Psoas muscle (tissue), 7 donors: ENCODE measurements at regions not wholly inside any gene's neighbourhood (a gene's known extent, or its start where the extent isn't known, plus 50 kb on each side); places are given as distances from the start of the nearest gene placed in this dataset.
A peak's percentile ranks its signal among the peaks of the same experiment; 100 is the strongest.

Experiments used
- ATAC-seq, 4 donors: fragments of 200-7000 bp; cut with Tn5 transposase; one replicate each; pipeline ENCODE4 v1.9.1; 2020; ENCODE audit warnings: moderate library complexity in 3 of 4, mild to moderate bottlenecking in 2 of 4
- DNase-seq, 2 donors: peaks; one replicate each; pipeline ENCODE4 v3.0.0-alpha.2; 2020
- H3K27ac ChIP-seq: fragments of 200-600 bp; one replicate; pipeline ENCODE4 v1.8.0; 2022
- H3K27me3 ChIP-seq, 3 donors: fragments of 200-600 bp in 1 of 3; one replicate each; pipeline versions ENCODE4 v1.6.1 to v1.8.0; 2013 to 2022; ENCODE audit warnings: low read length in 2 of 3, mild to moderate bottlenecking in 2 of 3, moderate library complexity in 1 of 3; ENCODE audit not compliant: insufficient read depth in 3 of 3
- H3K36me3 ChIP-seq, 2 donors: fragments of 200-600 bp in 1 of 2; one replicate each; pipeline versions ENCODE4 v1.6.1 to v1.8.0; 2013 to 2022; ENCODE audit warnings: low read depth in 1 of 2, mild to moderate bottlenecking in 1 of 2, moderate library complexity in 1 of 2; ENCODE audit not compliant: insufficient read depth in 1 of 2
- H3K4me1 ChIP-seq: fragments of 200-600 bp; one replicate; pipeline ENCODE4 v1.8.0; 2022
- H3K4me3 ChIP-seq: fragments of 200-600 bp; one replicate; pipeline ENCODE4 v1.8.0; 2022; ENCODE audit warnings: mild to moderate bottlenecking
- H3K9me3 ChIP-seq: fragments of 200-600 bp; one replicate; pipeline ENCODE4 v1.8.0; 2022
- CTCF ChIP-seq: fragments of 200-600 bp; IDR thresholded peaks from one replicate; pipeline ENCODE4 v1.8.0; 2022; ENCODE audit warnings: antibody characterized with exemption
- WGBS, 3 donors: extraction: QIAGEN DNeasy Blood & Tissue Kit; methylation state at CpG; one replicate each; pipeline versions ENCODE4 v1.1.6 to v1.1.7; 2013; 5-methylcytosine and 5-hydroxymethylcytosine counted together
- intact Hi-C, 2 donors: fragments of 100-400 bp; cut with DNase I; formaldehyde crosslinking; loops; one replicate each; pipeline versions ENCODE4 v1.11.0 to v1.14.2; 2022
- donor health status: healthy with polysubstance abuse.
- donor health status: DM: no; HTN: no; CAD: no; lungs with moderate emphysema.
- donor health status: Bipolar disorder and iron deficiency.
- donor health status: healthy.
- donor health status: DM: yes; HTN: yes; CAD: no.
- donor health status: DM: no; HTN: no; CAD: no.
- donor health status: DM: yes; HTN: yes; CAD: no.

- peak in 3 of 4 donors; percentile 47 to 60 (median 56) for ATAC-seq
- no peak for TF ChIP-seq CTCF
- intact Hi-C loops = no loop called here
Observed at GRCh38 chrX:39416547-39417260, 615.4 kb downstream of the MID1IP1 start.

GRCh38 chrX:39418254-39418704, 617.0 kb downstream of the MID1IP1 start:
- no peak for ATAC-seq
- Histone ChIP-seq H3K4me1 (no peaks in the 10 kb centered on the region), H3K9me3 (no peaks in the 10 kb centered on the region), H3K4me3 (no peak overlapping the region), H3K27ac (no peak overlapping the region), H3K27me3 (peaks cover 0 to 5% (median 0%) of the 10 kb centered on the region in 3 donors), H3K36me3 (no peaks in the 10 kb centered on the region)
- no peak for DNase-seq
- intact Hi-C loops = no loop called here
- no peak for TF ChIP-seq CTCF
- 44 to 52% (median 49%) methylated on average over 4 of the region's 4 CpGs for WGBS, 3 donors

More at GRCh38 chrX:39416547-39417260, 615.4 kb downstream of the MID1IP1 start:
- 35 to 50% (median 49%) methylated on average over 14 of the region's 14 CpGs for WGBS, 3 donors
- no peak for DNase-seq
- Histone ChIP-seq H3K9me3 (no peaks in the 10 kb centered on the region), H3K4me1 (no peaks in the 10 kb centered on the region), H3K27me3 (peaks cover 0 to 12% (median 0%) of the 10 kb centered on the region in 3 donors), H3K4me3 (no peak overlapping the region), H3K36me3 (no peaks in the 10 kb centered on the region), H3K27ac (no peak overlapping the region)

- Histone ChIP-seq H3K36me3 (no peaks in the 10 kb centered on the region), H3K27ac (no peak overlapping the region), H3K4me1 (no peaks in the 10 kb centered on the region), H3K4me3 (no peak overlapping the region), H3K27me3 (peaks cover 0 to 3% (median 0%) of the 10 kb centered on the region in 3 donors), H3K9me3 (no peaks in the 10 kb centered on the region)
- WGBS, 3 donors = 61 to 75% (median 72%) methylated on average over 29 of the region's 29 CpGs
- intact Hi-C loops = no loop called here
- no peak for DNase-seq
- ATAC-seq = peak in 1 of 4 donors; percentile 21
- TF ChIP-seq CTCF = no peak
Observed at GRCh38 chrX:39418731-39419638, 617.7 kb downstream of the MID1IP1 start.

- no peak for TF ChIP-seq CTCF
- H3K27me3 ChIP-seq = peaks cover 0 to 4% (median 0%) of the 10 kb centered on the region in 3 donors
- intact Hi-C loops = no loop called here
- H3K9me3 ChIP-seq = no peaks in the 10 kb centered on the region
- ATAC-seq = no peak
- 66 to 80% (median 73%) methylated on average over 3 of the region's 3 CpGs for WGBS, 3 donors
- H3K4me3 ChIP-seq = no peak overlapping the region
- H3K27ac ChIP-seq = no peak overlapping the region
- H3K36me3 ChIP-seq = no peaks in the 10 kb centered on the region
- H3K4me1 ChIP-seq = no peaks in the 10 kb centered on the region
- DNase-seq = no peak
Observed at GRCh38 chrX:39421006-39421405, 619.7 kb downstream of the MID1IP1 start.
